ENCODE measurements at regions not wholly inside any gene's neighbourhood (a gene's known extent, or its start where the extent isn't known, plus 50 kb on each side); places are given as distances from the start of the nearest gene placed in this dataset.

- TF ChIP-seq CTCF (IDR thresholded peaks at IDR 0.05) (no peak), JUN (IDR thresholded peaks at IDR 0.05) (no peak), MYC (IDR thresholded peaks at IDR 0.05; ENCODE audit: borderline replicate concordance, low read length) (no peak), POLR2A (IDR thresholded peaks at IDR 0.05; ENCODE audit: low read length) (no peak), RAD21 (conservative IDR thresholded peaks at IDR 0.05 in 1 of 2, IDR thresholded peaks at IDR 0.05 in 1 of 2) (no peak), FOSL2 (IDR thresholded peaks at IDR 0.05) (no peak), FOSL2 (CRISPR knock-in tag; IDR thresholded peaks at IDR 0.05) (no peak), ELK1 (IDR thresholded peaks at IDR 0.05; ENCODE audit: low read depth, low read length) (no peak)
Observed at GRCh38 chr6:109271622-109272021, 110.6 kb downstream of the CD164 start.

Measured in A549 (cell line).